DND-41 (cell line): ENCODE measurements at regions not wholly inside any gene's neighbourhood (a gene's known extent, or its start where the extent isn't known, plus 50 kb on each side); places are given as distances from the start of the nearest gene placed in this dataset.

Source experiments
- EZH2 ChIP-seq: IDR thresholded peaks from 3 replicates; pipeline ENCODE4 v1.6.1; 2012; ENCODE audit warnings: borderline replicate concordance, low read depth, mild to moderate bottlenecking, moderate library complexity, low read length, inconsistent platforms; ENCODE audit not compliant: severe bottlenecking
- TF ChIP-seq, protein P1 (sequence below): IDR thresholded peaks from 2 replicates; pipeline ENCODE4 v1.5.1; 2012; ENCODE audit warnings: borderline replicate concordance, low read length, moderate library complexity, mild to moderate bottlenecking; ENCODE audit not compliant: poor library complexity, severe bottlenecking; ENCODE audit errors: extremely low read depth

DNA sequence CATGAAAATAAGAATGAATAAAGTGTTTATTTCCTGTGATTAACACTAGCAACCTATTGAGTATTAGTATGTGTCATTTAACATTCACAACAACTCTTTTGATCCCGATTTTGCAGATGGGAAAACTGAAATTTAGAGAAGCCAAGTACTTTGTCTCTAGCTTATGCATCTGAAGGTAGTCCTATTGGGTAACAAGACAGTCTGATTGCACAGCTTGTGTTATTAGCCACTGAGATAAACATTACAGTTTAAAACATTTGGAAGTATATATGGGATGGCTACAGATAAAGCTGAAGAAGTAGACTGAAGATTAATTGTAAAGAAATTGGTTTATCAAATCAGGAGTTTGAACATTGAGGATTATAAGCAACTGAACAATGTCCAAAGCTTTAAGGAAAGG lies 99.6 kb upstream of the PDE5A start:
- TF ChIP-seq, protein P1, sequence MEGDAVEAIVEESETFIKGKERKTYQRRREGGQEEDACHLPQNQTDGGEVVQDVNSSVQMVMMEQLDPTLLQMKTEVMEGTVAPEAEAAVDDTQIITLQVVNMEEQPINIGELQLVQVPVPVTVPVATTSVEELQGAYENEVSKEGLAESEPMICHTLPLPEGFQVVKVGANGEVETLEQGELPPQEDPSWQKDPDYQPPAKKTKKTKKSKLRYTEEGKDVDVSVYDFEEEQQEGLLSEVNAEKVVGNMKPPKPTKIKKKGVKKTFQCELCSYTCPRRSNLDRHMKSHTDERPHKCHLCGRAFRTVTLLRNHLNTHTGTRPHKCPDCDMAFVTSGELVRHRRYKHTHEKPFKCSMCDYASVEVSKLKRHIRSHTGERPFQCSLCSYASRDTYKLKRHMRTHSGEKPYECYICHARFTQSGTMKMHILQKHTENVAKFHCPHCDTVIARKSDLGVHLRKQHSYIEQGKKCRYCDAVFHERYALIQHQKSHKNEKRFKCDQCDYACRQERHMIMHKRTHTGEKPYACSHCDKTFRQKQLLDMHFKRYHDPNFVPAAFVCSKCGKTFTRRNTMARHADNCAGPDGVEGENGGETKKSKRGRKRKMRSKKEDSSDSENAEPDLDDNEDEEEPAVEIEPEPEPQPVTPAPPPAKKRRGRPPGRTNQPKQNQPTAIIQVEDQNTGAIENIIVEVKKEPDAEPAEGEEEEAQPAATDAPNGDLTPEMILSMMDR = no peak
- TF ChIP-seq EZH2 = no peak
